NCI-H2029 treated with DMSO at 0.1 percent for 48 hours (cell line): ENCODE measurements at regions not wholly inside any gene's neighbourhood (a gene's known extent, or its start where the extent isn't known, plus 50 kb on each side); places are given as distances from the start of the nearest gene placed in this dataset.

Source experiments
- DNase-seq: peaks from one replicate; lab custom pipeline; 2025; lab: John Stamatoyannopoulos, UW

DNA sequence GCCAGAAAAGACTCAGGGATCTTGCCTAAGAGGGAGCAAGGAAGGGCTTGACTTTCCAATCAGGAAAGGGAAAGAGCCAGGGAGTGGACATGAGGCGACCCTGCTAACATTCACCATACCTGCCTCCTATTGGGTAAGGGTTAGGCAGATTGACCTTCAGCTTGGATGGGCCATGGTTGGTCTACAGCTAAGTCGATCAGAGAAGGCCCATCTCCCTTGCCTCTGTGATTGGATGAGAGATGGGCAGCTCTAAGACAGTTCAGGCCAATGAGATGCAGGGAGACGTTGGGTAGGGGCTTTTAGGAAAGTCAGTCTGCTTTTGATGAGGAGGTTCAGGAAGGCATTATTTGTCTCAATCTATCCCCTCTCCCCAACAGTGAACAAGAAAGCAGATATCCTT is 135.0 kb upstream of the STC2 start:
- no peak for DNase-seq

GRCh38 chr5:173458828-173459609 is 130.8 kb upstream of the STC2 start:
- no peak for DNase-seq

- no peak for DNase-seq
These were observed 129.3 kb upstream of the STC2 start for GRCh38 chr5:173457482-173457881.

DNA sequence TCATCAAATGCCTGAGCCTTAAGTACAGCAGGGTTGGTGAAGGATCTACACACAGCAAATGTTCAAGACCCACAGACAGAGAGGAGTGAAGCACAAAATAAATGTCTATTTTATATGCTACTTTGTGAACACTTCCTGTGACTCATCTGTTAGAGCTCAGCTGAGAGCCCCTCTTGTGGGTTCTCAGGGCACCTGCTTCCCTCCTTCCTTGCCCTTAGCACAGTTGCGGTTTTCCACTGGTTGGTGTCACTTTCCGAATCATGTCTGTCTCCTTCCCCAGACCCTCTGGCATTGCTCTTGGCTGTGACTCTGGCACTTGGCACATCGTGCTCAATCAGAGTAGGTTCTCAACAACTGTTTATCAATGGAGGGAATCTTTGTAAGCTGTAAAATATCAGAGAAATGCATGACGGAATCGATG is 128.5 kb upstream of the STC2 start:
- DNase-seq: no peak

DNA sequence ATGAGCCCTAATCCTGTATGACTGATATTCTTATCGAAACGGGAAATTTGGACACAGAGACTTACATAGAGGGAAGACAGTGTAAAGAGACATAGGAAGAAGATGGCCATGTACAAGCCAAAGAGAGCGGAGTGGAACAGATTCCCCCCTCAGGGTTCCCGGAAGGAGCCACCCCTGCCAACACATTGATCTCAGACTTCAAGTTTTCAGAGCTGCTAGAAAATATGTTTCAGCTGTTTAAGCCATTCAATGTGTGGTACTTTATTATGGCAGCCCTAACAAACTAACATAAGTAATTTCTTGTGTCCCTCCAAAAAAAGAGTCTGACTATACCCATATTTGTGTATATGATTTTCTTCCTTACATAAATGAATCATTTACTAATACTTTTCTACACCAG is 128.0 kb upstream of the STC2 start:
- no peak for DNase-seq

DNA sequence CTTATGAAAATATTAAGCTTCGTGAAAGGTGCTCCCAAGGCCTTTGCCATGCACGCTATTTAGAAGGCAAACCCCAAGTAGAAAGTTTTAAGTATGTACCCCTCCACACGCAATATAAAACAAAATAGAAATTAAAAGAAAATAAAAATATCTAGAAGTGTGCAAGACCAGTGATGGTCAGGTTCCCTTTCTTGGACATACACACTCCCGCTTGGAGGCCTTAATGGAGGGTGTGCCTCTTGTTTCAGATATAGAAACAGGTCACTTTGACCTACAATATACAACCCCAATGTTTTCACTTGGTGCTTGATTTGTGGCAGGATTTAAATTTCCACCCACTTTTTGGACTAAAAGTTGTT is 127.4 kb upstream of the STC2 start:
- DNase-seq: no peak

DNA sequence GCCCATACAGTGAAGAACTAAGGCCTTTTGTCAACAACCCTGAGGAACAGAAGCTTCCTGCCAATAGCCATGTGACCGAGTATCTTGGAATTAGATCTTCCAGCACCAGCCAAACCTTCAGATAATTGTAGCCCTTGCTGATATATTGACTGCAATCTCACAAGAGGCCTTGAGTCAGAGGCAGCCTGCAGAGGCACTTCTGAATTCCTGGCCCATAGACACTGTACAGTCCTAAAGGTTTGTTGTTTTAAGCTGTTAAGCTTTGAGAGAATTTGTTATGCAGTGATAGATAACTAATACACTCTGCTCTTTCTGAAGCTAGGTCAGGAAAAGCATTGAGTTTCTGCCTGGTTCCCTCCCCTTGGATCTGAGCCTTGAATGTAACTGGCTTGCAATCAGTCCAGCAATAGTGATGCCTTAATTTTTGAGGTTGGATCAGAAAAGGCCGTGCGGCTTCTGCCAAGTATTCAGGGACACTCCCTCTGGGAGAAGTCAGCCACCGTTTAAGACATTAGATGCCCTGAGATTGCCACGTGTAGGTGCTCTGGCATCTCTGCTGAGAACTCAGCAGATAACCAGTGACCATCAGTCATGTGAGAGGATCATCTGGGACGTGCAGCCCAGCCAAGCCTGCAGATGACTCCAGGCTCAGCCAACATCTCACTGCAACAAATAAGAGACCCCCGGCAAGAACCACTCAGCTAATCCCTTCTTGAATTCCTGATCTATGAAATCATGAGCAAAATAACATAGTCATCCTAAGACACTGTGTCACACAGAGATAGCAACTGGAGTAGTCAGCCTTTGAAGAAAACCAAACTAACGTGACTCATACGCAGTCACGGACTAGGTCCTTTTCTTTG is 126.8 kb upstream of the STC2 start:
- no peak for DNase-seq

DNA sequence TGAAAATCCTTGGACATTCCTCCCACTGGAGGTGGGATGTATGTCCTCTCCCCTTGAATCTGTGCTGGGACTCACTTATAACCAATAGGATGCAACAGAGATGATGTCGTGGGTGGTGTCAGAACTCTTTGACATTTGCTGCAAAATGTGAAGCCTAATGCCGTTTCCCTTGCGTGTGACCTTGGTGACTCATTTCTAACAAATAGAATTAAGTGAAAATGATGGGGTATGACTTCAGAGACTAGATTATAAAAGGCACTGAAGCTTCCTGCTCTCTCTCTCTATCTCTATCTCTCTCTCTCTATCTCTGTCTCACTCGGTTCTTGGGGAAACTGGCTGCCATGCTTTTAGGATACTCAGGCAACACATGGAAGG is 126.1 kb upstream of the STC2 start:
- no peak for DNase-seq

DNA sequence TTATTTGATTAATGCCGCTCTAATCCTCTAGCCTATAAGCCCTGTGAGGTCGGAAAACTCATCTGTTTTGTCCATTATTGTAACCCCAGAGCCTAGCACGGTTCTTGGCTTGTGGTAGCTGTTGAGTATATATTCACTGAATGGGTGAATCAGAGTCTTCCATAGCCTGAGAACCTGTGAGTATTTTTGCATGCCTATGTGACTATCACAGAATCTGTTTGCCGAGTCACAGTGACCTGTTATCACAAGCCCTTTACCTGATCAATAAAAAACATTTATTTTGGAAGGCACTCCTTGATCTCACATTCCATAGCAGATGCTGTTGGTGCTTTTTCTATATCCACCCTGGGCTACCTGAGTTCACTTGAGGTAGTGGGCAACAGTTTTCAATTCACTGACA is 125.0 kb upstream of the STC2 start:
- no peak for DNase-seq

DNA sequence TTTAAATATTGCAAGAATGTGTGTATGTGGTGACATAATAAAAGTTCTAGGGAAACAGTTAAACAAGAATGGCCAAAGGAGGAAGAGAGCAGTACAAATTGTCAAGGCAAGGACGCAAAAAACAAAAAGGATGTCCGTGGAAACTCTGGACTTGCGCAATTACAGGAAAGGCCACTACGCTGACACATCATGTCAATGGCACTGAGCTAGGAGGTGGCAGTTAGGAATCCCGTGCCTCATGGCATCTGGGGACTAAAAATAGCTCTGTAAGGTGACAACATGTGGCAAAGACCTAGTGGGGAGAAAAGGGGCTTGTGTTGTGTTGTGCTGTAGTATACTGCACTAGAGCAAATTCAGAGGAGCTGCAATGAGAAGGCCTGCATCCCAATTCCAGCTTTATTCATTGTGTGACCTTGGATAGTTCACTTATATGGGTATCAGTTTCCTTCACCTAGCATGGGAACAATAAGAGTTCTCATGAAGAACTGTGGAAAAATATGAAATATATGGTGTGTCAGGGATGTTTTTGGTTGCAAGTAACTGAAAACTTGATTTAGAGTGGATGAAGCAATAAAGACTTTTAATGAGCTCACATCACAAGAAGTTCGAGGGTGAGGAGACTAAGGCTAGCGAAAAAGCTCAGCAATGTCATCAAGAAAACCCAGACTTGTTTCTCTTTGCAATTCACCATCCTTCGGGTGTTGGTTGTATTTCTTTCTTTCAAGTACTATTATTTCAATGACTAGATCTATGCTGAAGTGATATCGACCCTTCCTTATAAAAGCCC is 124.1 kb upstream of the STC2 start:
- no peak for DNase-seq

DNA sequence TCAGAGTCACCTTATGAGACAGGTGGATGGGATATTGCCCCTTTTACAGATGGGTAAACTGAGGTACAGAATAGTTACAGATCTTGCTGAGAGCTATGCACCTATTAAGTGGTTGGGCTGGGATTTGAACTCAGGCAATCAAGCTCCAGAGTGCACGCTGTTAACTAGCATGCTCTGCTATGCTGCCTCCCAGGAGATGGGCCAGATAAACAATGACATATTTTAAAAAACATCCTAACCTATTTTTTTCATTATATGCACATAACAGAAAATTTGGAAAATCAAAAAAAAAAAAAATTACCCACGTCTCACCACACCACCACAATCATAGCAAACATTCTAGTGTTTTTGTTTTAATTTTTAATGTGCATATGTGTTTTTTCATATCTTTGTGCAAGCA is 123.4 kb upstream of the STC2 start:
- DNase-seq: no peak

DNA sequence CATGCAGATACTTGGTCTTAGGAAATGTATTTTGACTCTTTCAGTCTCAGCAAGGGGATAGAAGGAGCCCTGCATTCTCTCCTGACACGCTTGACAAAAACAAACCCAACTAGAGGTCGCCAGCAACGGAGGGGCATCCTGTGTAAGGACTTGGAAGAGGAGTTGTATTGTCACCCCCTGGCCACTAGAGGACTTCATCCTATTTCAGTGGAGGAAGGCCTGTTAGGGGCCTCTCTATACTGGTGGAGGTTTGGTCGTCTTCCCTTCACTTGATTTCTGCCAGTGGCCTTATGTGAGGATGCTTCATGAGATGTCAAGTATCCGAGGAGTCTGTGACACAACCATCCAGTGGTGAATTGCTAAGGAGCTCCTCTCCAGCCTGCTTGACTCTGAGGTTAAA is 122.8 kb upstream of the STC2 start:
- no peak for DNase-seq

DNA sequence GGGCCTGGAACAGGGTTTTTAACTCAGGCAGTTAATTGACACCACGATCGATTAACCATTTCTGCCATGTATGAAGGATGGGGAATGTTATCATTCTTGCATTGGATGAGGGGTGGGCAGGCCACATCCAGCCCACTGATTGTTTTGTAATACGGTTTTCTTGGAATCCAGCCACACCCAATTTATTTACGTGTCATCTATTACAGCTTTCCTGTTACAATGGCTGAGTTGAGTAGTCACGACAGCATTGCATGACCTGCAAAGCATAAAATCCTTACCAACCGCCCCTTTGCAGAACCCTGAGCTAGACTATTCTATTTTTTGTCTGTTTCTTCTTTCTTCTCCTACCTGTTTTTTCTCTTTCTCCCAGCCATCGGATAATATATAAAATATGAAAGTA is 122.0 kb upstream of the STC2 start:
- no peak for DNase-seq

DNA sequence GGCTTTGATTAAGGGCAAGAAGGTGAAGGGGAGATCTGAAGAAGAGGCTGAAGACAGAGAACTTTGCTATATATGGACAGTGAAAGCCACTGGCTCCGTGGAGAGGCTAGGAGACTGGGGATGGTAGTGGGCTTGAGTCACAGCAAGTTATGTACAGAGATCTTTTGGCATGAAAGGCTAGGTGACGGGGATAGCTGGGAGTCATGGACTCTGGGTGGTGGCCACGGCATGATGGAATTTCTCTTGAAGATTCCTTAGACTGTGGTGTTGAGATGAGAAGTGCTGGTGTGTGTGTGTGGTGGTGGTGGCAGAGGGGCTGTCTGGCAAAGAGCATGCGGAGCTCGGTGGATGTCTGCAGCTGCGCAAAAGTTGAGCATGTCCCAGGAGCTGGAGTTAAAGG is 120.6 kb upstream of the STC2 start:
- DNase-seq: no peak

DNA sequence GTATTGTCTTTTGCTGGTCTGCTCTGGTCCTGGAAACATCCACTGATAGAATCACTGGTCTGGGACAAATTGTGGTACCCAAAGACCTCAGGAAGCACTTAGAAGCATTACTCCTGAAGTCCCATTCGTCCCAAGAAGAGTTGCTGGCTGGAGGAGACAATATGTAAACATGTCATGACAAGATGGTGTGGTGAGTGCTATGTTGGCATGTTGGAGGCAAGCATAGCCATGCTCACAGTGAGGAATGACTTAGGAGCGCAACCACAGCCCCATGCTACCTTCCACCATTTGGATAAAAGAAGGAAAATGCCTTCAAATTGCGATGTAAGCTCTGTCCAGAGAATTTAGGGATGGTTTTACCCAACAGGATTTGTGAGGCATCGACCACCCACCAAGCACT is 115.8 kb upstream of the STC2 start:
- DNase-seq: no peak

GRCh38 chr5:173441053-173441628 is 112.9 kb upstream of the STC2 start:
- no peak for DNase-seq

DNA sequence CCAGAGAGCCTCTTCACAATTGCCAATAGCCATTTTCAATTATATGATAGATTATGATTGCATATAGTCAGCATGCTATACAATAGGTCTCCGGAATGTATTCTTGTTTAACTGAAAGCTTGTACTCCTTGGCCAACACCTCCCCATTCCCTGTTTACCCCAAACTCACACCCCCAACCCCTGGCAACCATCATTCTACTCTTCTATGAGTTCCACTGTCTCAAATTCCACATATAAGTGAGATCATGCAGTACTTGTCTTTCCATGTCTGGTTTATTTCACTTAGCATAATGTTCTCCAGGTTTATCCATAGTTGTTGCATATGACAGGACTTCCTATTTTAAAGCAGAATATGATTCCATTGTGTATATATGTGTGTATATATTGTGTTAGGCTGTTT is 110.7 kb upstream of the STC2 start:
- DNase-seq: no peak

- no peak for DNase-seq
These were observed 107.2 kb upstream of the STC2 start for GRCh38 chr5:173435447-173435846.

DNA sequence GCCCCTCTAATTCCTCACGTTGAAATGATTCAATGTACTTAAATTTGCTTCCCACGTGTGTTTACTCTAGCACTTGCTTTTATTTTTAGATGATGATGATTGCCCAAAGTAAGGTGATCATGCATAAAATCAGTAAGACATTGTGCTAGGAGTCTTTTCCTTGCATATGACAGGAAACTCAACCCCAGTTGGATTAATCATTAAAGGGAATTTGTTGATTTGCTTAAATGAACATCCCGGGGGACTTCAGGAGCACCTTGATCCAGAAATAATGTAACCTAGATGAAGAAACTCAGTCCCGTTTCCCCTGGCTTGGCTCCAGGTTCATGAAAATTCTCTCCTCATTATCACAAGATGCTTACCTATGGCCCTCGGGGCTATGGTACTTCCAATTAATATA is 106.1 kb upstream of the STC2 start:
- no peak for DNase-seq

GRCh38 chr5:173430394-173430793 is 102.2 kb upstream of the STC2 start:
- DNase-seq: no peak

DNA sequence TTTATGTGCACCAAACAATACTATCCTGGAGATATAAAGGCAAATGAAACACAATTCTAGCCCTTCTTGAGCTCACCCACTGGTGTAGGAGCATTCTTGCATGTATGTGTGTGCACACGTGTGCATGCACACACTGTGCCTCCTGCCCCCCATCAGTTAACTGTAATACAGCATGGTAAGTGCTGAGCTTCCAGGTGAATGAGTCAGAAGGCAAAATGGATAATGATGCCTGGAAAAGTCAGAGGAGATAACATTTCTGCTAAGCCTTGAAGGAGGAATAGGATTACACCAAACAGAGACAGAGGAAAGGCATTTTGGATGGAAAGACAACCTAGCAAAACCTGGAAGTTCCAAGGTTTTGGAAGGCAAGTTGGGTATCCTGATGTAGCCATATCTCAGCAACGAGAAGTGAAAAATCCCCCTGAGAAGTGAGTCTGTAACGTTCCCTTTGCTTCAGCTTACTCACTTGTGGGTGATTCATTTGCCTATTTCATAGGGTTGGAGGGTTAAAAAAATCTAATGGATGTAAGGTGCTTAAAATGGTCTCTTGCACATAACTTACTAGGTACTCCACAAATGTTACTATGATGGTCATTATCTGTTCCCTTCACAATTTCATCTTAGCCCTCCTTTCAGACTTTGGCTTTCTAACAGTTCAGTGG is 101.4 kb upstream of the STC2 start:
- DNase-seq: no peak
